ENCODE measurements at regions not wholly inside any gene's neighbourhood (a gene's known extent, or its start where the extent isn't known, plus 50 kb on each side); places are given as distances from the start of the nearest gene placed in this dataset.
"Not testable (repeated sequence)": the region's sequence is repeated elsewhere in the genome, so short reads cannot be mapped to it uniquely, and the experiment has no call there.

GRCh38 chr13:47892374-47892773 is 108.7 kb downstream of the SUCLA2 start:
- Histone ChIP-seq H3K4me3 (no peak overlapping the region), H3K4me1 (replicated peaks in 1 of 2) (no peaks in the 10 kb centered on the region), H3K27ac (no peak overlapping the region)
- no peak for ATAC-seq (replicated peaks in 6 of 8)
- 33 to 100% (median 72%) methylated on average over 1 to 3 of the region's 6 CpGs; no CpG with 5 or more reads in 3 of the 10 experiments for WGBS, 10 experiments
- in situ Hi-C loops (cut with MboI; ENCODE audit: low pct_unique_long_range_greater_than_20kb in 2 of 9, low sequenced_read_pairs in 9 of 9, unreplicated experiment in 9 of 9), result no loop called here

GRCh38 chr13:47890146-47890814 is 110.8 kb downstream of the SUCLA2 start:
- H3K4me3 ChIP-seq, result no peak overlapping the region
- no peak overlapping the region for H3K27ac ChIP-seq
- in situ Hi-C loops (cut with MboI; ENCODE audit: low pct_unique_long_range_greater_than_20kb in 2 of 9, low sequenced_read_pairs in 9 of 9, unreplicated experiment in 9 of 9), result no loop called here
- H3K4me1 ChIP-seq (replicated peaks in 1 of 2), result no peaks in the 10 kb centered on the region
- ATAC-seq (replicated peaks in 6 of 8), result peak in 2 of 8 experiments; percentile 16 to 22

- ATAC-seq (replicated peaks in 6 of 8), result peak in 2 of 8 experiments; percentile 52 to 57
- Histone ChIP-seq H3K4me3 (no peak overlapping the region), H3K27ac (no peak overlapping the region), H3K4me1 (replicated peaks in 1 of 2) (no peaks in the 10 kb centered on the region)
- in situ Hi-C loops (cut with MboI; ENCODE audit: low pct_unique_long_range_greater_than_20kb in 2 of 9, low sequenced_read_pairs in 9 of 9, unreplicated experiment in 9 of 9), result no loop called here
- WGBS, 10 experiments, result 60 to 100% (median 72%) methylated on average over 1 to 3 of the region's 4 CpGs; no CpG with 5 or more reads in 4 of the 10 experiments
These were observed 114.8 kb downstream of the SUCLA2 start for GRCh38 chr13:47886314-47886713.

GRCh38 chr13:47875201-47875600 is 125.9 kb downstream of the SUCLA2 start:
- H3K4me1 ChIP-seq (replicated peaks in 1 of 2), result no peaks in the 10 kb centered on the region
- no peak overlapping the region for H3K27ac ChIP-seq
- H3K4me3 ChIP-seq, result no peak overlapping the region
- WGBS, 10 experiments, result 57 to 100% (median 100%) methylated on average over 1 of the region's 1 CpG; no CpG with 5 or more reads in 5 of the 10 experiments
- no peak for ATAC-seq (replicated peaks in 6 of 8)
- in situ Hi-C loops (cut with MboI; ENCODE audit: low pct_unique_long_range_greater_than_20kb in 2 of 9, low sequenced_read_pairs in 9 of 9, unreplicated experiment in 9 of 9), result no loop called here

GRCh38 chr13:47873987-47874386 is 127.1 kb downstream of the SUCLA2 start:
- ATAC-seq (replicated peaks in 6 of 8); H3K4me3 ChIP-seq; H3K4me1 ChIP-seq (replicated peaks in 1 of 2); in situ Hi-C loops (cut with MboI; ENCODE audit: low pct_unique_long_range_greater_than_20kb in 2 of 9, low sequenced_read_pairs in 9 of 9, unreplicated experiment in 9 of 9); H3K27ac ChIP-seq: not testable (repeated sequence)

- H3K27ac ChIP-seq; H3K4me1 ChIP-seq (replicated peaks in 1 of 2); H3K4me3 ChIP-seq; in situ Hi-C loops (cut with MboI; ENCODE audit: low pct_unique_long_range_greater_than_20kb in 2 of 9, low sequenced_read_pairs in 9 of 9, unreplicated experiment in 9 of 9); ATAC-seq (replicated peaks in 6 of 8): not testable (repeated sequence)
- 0 to 80% (median 20%) methylated on average over 1 of the region's 1 CpG; no CpG with 5 or more reads in 5 of the 10 experiments for WGBS, 10 experiments
These were observed 127.8 kb downstream of the SUCLA2 start for GRCh38 chr13:47873319-47873718.

GRCh38 chr13:47869776-47870175 is 131.3 kb downstream of the SUCLA2 start:
- in situ Hi-C loops (cut with MboI; ENCODE audit: low pct_unique_long_range_greater_than_20kb in 2 of 9, low sequenced_read_pairs in 9 of 9, unreplicated experiment in 9 of 9), result no loop called here
- no peak for ATAC-seq (replicated peaks in 6 of 8)
- no peak overlapping the region for H3K27ac ChIP-seq
- no peak overlapping the region for H3K4me3 ChIP-seq
- no peaks in the 10 kb centered on the region for H3K4me1 ChIP-seq (replicated peaks in 1 of 2)

GRCh38 chr13:47865883-47866282 is 135.2 kb downstream of the SUCLA2 start:
- no peak for ATAC-seq (replicated peaks in 6 of 8)
- 54 to 100% (median 95%) methylated on average over 1 to 3 of the region's 3 CpGs; no CpG with 5 or more reads in 2 of the 10 experiments for WGBS, 10 experiments
- H3K4me1 ChIP-seq (replicated peaks in 1 of 2), result no peaks in the 10 kb centered on the region
- in situ Hi-C loops (cut with MboI; ENCODE audit: low pct_unique_long_range_greater_than_20kb in 2 of 9, low sequenced_read_pairs in 9 of 9, unreplicated experiment in 9 of 9), result no loop called here
- no peak overlapping the region for H3K27ac ChIP-seq
- no peak overlapping the region for H3K4me3 ChIP-seq

- no peak for ATAC-seq (replicated peaks in 6 of 8)
These were observed 138.2 kb downstream of the SUCLA2 start for GRCh38 chr13:47862841-47863240.

GRCh38 chr13:47859165-47859564 is 141.9 kb downstream of the SUCLA2 start:
- 50 to 100% (median 83%) methylated on average over 1 of the region's 1 CpG; no CpG with 5 or more reads in 7 of the 10 experiments for WGBS, 10 experiments

More at GRCh38 chr13:47862841-47863240, 138.2 kb downstream of the SUCLA2 start:
- Histone ChIP-seq H3K4me1 (replicated peaks in 1 of 2) (no peaks in the 10 kb centered on the region), H3K4me3 (no peak overlapping the region), H3K27ac (no peak overlapping the region)
- WGBS, 10 experiments, result 48 to 94% (median 83%) methylated on average over 1 to 3 of the region's 3 CpGs; no CpG with 5 or more reads in 3 of the 10 experiments
- in situ Hi-C loops (cut with MboI; ENCODE audit: low pct_unique_long_range_greater_than_20kb in 2 of 9, low sequenced_read_pairs in 9 of 9, unreplicated experiment in 9 of 9), result no loop called here

GRCh38 chr13:47858042-47859025 is 142.7 kb downstream of the SUCLA2 start:
- peak in 2 of 8 experiments; percentile 56 to 64 for ATAC-seq (replicated peaks in 6 of 8)
- Histone ChIP-seq H3K27ac (no peak overlapping the region), H3K4me3 (no peak overlapping the region), H3K4me1 (replicated peaks in 1 of 2) (no peaks in the 10 kb centered on the region)
- in situ Hi-C loops (cut with MboI; ENCODE audit: low pct_unique_long_range_greater_than_20kb in 2 of 9, low sequenced_read_pairs in 9 of 9, unreplicated experiment in 9 of 9), result no loop called here
- WGBS, 10 experiments, result 7 to 100% (median 84%) methylated on average over 2 to 8 of the region's 9 CpGs

More at GRCh38 chr13:47859165-47859564, 141.9 kb downstream of the SUCLA2 start:
- in situ Hi-C loops (cut with MboI; ENCODE audit: low pct_unique_long_range_greater_than_20kb in 2 of 9, low sequenced_read_pairs in 9 of 9, unreplicated experiment in 9 of 9), result no loop called here
- peak in 3 of 8 experiments; percentile 41 to 69 (median 59) for ATAC-seq (replicated peaks in 6 of 8)
- H3K4me1 ChIP-seq (replicated peaks in 1 of 2), result no peaks in the 10 kb centered on the region
- no peak overlapping the region for H3K4me3 ChIP-seq
- no peak overlapping the region for H3K27ac ChIP-seq

- Histone ChIP-seq H3K4me1 (replicated peaks in 1 of 2) (no peaks in the 10 kb centered on the region), H3K27ac (no peak overlapping the region), H3K4me3 (no peak overlapping the region)
- WGBS, 10 experiments, result 67 to 100% (median 86%) methylated on average over 1 of the region's 1 CpG; no CpG with 5 or more reads in 6 of the 10 experiments
- peak in 2 of 8 experiments; percentile 29 to 77 for ATAC-seq (replicated peaks in 6 of 8)
- in situ Hi-C loops (cut with MboI; ENCODE audit: low pct_unique_long_range_greater_than_20kb in 2 of 9, low sequenced_read_pairs in 9 of 9, unreplicated experiment in 9 of 9), result no loop called here
These were observed 147.8 kb downstream of the SUCLA2 start for GRCh38 chr13:47853236-47853635.

GRCh38 chr13:47846886-47847285 is 154.2 kb downstream of the SUCLA2 start:
- no peak for ATAC-seq (replicated peaks in 6 of 8)
- no peaks in the 10 kb centered on the region for H3K4me1 ChIP-seq (replicated peaks in 1 of 2)
- in situ Hi-C loops (cut with MboI; ENCODE audit: low pct_unique_long_range_greater_than_20kb in 2 of 9, low sequenced_read_pairs in 9 of 9, unreplicated experiment in 9 of 9), result no loop called here
- no peak overlapping the region for H3K27ac ChIP-seq
- WGBS, 10 experiments, result 28 to 100% (median 65%) methylated on average over 1 to 4 of the region's 4 CpGs; no CpG with 5 or more reads in 1 of the 10 experiments
- H3K4me3 ChIP-seq, result no peak overlapping the region

Data from motor neuron (in vitro differentiated cells).